ENCODE measurements at regions not wholly inside any gene's neighbourhood (a gene's known extent, or its start where the extent isn't known, plus 50 kb on each side); places are given as distances from the start of the nearest gene placed in this dataset.

DNA sequence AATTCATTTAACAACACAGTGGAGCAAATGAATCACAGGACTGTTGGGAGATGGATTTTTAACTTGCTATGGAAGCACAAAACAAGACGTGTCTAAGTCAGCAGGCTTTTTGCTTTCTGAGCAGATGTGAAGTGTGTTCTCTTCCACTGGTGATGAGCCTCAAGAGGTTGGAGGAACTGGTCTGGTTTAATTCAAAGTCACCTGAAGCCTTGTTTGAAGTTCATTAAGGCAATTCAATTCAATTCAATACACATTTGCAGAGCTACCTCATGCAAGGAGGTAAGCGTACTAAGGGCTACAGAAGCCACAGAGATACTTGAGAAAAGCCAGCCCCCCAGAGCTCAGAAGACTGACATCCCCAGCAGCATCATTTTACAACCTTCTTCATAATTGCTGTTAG, 68.4 kb upstream of the PALS2 start:
- TF ChIP-seq, protein P1, sequence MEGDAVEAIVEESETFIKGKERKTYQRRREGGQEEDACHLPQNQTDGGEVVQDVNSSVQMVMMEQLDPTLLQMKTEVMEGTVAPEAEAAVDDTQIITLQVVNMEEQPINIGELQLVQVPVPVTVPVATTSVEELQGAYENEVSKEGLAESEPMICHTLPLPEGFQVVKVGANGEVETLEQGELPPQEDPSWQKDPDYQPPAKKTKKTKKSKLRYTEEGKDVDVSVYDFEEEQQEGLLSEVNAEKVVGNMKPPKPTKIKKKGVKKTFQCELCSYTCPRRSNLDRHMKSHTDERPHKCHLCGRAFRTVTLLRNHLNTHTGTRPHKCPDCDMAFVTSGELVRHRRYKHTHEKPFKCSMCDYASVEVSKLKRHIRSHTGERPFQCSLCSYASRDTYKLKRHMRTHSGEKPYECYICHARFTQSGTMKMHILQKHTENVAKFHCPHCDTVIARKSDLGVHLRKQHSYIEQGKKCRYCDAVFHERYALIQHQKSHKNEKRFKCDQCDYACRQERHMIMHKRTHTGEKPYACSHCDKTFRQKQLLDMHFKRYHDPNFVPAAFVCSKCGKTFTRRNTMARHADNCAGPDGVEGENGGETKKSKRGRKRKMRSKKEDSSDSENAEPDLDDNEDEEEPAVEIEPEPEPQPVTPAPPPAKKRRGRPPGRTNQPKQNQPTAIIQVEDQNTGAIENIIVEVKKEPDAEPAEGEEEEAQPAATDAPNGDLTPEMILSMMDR (IDR thresholded peaks at IDR 0.05), result no peak
- TF ChIP-seq POLR2A (IDR thresholded peaks at IDR 0.05), result no peak

Data from right lobe of liver (tissue), 4 donors.